CD14-positive monocyte (primary cell): ENCODE measurements at regions not wholly inside any gene's neighbourhood (a gene's known extent, or its start where the extent isn't known, plus 50 kb on each side); places are given as distances from the start of the nearest gene placed in this dataset.

ENCODE experiments used
- DNase-seq, 3 donors: peaks; one replicate each; pipeline ENCODE4 v3.0.0-alpha.2; 2011 to 2022
- H2AFZ ChIP-seq: 2 replicates; pipeline ENCODE4 v1.6.0; 2012; ENCODE audit warnings: mild to moderate bottlenecking, low read depth, low read length, inconsistent platforms; ENCODE audit not compliant: insufficient read depth, poor library complexity, severe bottlenecking
- H3K27ac ChIP-seq, 2 donors: 1 replicate in 1 of 2; 2 replicates in 1 of 2; pipeline ENCODE4 v1.5.1; 2012 to 2013; ENCODE audit warnings: low read length in 2 of 2, control low read depth in 1 of 2, inconsistent platforms in 1 of 2, low read depth in 1 of 2, mild to moderate bottlenecking in 1 of 2
- H3K27me3 ChIP-seq, 2 donors: one replicate each; pipeline versions ENCODE4 v1.6.0 to v1.6.1; 2011 to 2013; ENCODE audit warnings: low read length in 2 of 2; ENCODE audit not compliant: control insufficient read depth in 2 of 2, insufficient read depth in 2 of 2
- H3K36me3 ChIP-seq, 2 donors: replicated peaks in 1 of 2; 1 replicate in 1 of 2; 2 replicates in 1 of 2; pipeline versions ENCODE4 v1.5.1 to v1.6.1; 2012 to 2013; ENCODE audit warnings: low read length in 2 of 2, control low read depth in 1 of 2, inconsistent platforms in 1 of 2, mild to moderate bottlenecking in 1 of 2; ENCODE audit not compliant: insufficient read depth in 2 of 2, control insufficient read depth in 1 of 2
- H3K4me1 ChIP-seq, 2 donors: 1 replicate in 1 of 2; 2 replicates in 1 of 2; pipeline versions ENCODE4 v1.5.1 to v1.6.1; 2012 to 2013; ENCODE audit warnings: low read length in 2 of 2, control low read depth in 1 of 2, inconsistent platforms in 1 of 2, mild to moderate bottlenecking in 1 of 2, moderate library complexity in 1 of 2; ENCODE audit not compliant: insufficient read depth in 2 of 2, control insufficient read depth in 1 of 2
- H3K4me2 ChIP-seq: replicated peaks from 2 replicates; pipeline ENCODE3; 2012; ENCODE audit warnings: low read length, moderate library complexity, mild to moderate bottlenecking; ENCODE audit not compliant: poor library complexity, severe bottlenecking; ENCODE audit errors: extremely low read depth
- H3K4me3 ChIP-seq, 3 experiments: fragments of 200-600 bp in 1 of 3; sonication (generic) in 1 of 3; replicated peaks in 1 of 3; 1 replicate in 2 of 3; 2 replicates in 1 of 3; pipeline ENCODE4 v1.5.1; 2011 to 2013; ENCODE audit warnings: low read length in 3 of 3, mild to moderate bottlenecking in 3 of 3, control low read depth in 2 of 3, low read depth in 2 of 3, inconsistent platforms in 1 of 3, moderate library complexity in 1 of 3
- H3K79me2 ChIP-seq: 2 replicates; pipeline ENCODE4 v1.6.0; 2012; ENCODE audit warnings: mild to moderate bottlenecking, control low read depth, inconsistent platforms, low read length, moderate library complexity; ENCODE audit not compliant: insufficient read depth
- H3K9ac ChIP-seq: 2 replicates; pipeline ENCODE4 v1.6.0; 2017; ENCODE audit warnings: low read length, mild to moderate bottlenecking; ENCODE audit not compliant: insufficient read depth, poor library complexity, severe bottlenecking
- H3K9me3 ChIP-seq, 2 donors: replicated peaks in 1 of 2; 1 replicate in 1 of 2; 2 replicates in 1 of 2; pipeline versions ENCODE4 v1.5.1 to v1.6.1; 2012 to 2013; ENCODE audit warnings: low read length in 2 of 2, control low read depth in 1 of 2; ENCODE audit not compliant: control insufficient read depth in 1 of 2, insufficient read depth in 1 of 2
- H4K20me1 ChIP-seq: 2 replicates; pipeline ENCODE4 v1.6.0; 2012; ENCODE audit warnings: mild to moderate bottlenecking, low read length, control low read depth, moderate library complexity; ENCODE audit not compliant: insufficient read depth
- H3K27ac Mint-ChIP-seq, 7 donors: one replicate each; pipeline ENCODE4 v1.8.0; 2020; ENCODE audit warnings: mild to moderate bottlenecking in 7 of 7, mixed read lengths in 7 of 7, moderate library complexity in 6 of 7, inconsistent platforms in 2 of 7
- H3K27me3 Mint-ChIP-seq, 3 donors: one replicate each; pipeline ENCODE4 v1.8.0; 2021 to 2022; ENCODE audit warnings: low read depth in 3 of 3, mild to moderate bottlenecking in 3 of 3, mixed read lengths in 3 of 3, moderate library complexity in 3 of 3, inconsistent platforms in 1 of 3
- H3K36me3 Mint-ChIP-seq, 2 donors: one replicate each; pipeline ENCODE4 v1.8.0; 2020; ENCODE audit warnings: mixed read lengths in 2 of 2, inconsistent platforms in 1 of 2, mild to moderate bottlenecking in 1 of 2
- H3K4me1 Mint-ChIP-seq: one replicate; pipeline ENCODE4 v1.8.0; 2020; ENCODE audit warnings: mild to moderate bottlenecking, mixed read lengths
- H3K4me3 Mint-ChIP-seq, 2 donors: one replicate each; pipeline ENCODE4 v1.8.0; 2020; ENCODE audit warnings: mild to moderate bottlenecking in 2 of 2, mixed read lengths in 2 of 2, moderate library complexity in 1 of 2
- H3K9me3 Mint-ChIP-seq, 7 donors: one replicate each; pipeline ENCODE4 v1.8.0; 2020 to 2022; ENCODE audit warnings: mixed read lengths in 7 of 7, mild to moderate bottlenecking in 6 of 7, moderate library complexity in 6 of 7, inconsistent platforms in 2 of 7
- WGBS: methylation state at CpG from one replicate; pipeline ENCODE4 v1.1.5; 2013; ENCODE audit warnings: missing lambda C conversion rate; ENCODE audit not compliant: insufficient coverage; 5-methylcytosine and 5-hydroxymethylcytosine counted together
- intact Hi-C, 2 donors: fragments of 100-400 bp; cut with micrococcal nuclease; formaldehyde crosslinking; loops; one replicate each; pipeline versions ENCODE4 v1.15.0 to v1.15.1; 2023
- TF ChIP-seq, protein P1 (sequence below): fragments of 200-600 bp; IDR thresholded peaks from one replicate; pipeline ENCODE4 v1.8.0; 2022; ENCODE audit warnings: antibody characterized with exemption, mild to moderate bottlenecking

DNA sequence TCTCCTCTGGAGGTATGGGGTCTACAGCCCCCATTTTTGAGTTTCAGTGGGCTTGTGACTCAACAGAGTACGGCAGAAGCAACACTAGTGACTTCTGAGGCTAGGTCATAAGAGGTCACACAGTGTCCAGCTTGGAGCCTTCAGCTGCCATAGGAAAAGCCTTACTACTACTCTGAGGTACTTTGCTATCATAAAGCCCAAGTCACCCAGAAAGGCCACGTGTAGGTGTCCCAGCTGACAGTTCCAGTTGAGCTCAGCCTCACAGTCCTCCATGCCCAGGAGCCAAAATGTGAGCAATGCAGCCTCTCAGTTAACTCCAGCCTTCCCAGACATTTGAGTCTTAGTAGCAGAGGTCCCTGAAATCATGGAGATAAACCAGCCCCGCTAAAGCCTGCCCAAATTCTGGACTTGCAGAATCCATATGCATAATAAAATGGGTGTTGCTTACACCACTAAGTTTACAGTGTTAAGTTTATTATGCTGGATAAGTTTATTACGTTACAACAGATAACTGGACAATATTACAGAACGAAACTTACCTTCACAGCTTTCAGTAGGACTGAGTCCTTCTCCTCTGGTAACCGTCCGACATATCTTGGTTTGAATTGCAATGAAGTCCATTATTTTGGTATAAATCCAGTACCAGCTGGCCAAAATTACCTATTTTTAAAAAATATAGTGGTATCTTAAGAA is 181.1 kb downstream of the AVL9 start:
- no peak overlapping the region for H2AFZ ChIP-seq
- peaks cover 0 to 2% (median 0%) of the 10 kb centered on the region in 7 donors for H3K9me3 Mint-ChIP-seq

DNA sequence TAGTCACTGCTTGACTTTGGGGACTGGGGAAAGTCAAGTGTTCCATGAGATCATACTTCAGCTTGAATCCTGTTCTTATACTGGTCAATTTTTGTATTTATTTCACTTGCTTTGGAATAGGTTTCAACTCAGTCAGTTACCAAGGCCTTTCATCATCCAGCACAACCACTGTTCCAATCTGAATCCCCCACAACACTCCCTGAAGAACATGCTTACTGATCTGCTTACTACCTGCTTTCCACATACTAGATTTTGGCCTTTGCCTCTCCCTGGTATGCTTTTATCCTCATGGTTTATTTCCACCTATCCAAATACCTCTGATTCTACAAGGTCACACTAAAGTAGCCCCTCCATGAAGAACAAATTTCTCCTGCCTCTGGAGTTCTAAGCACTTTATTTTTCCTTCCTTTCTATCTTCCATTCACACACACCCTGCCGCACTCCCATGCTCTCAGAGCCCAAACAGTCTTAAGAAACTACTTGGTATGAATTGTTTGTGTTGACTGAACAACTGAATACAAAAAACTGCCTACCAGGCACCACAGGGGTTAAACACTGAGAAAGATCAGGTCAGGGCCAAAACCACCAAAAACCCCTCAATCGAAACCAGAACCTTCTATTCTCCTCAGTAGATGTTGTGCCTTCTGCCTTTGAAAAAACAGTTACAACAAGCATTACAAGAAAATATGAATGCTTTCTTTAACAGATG is 178.1 kb downstream of the AVL9 start:
- H3K9me3 Mint-ChIP-seq, result peaks cover 0 to 3% (median 0%) of the 10 kb centered on the region in 7 donors
- Histone ChIP-seq H3K27ac (no peak overlapping the region), H3K79me2 (no peaks in the 10 kb centered on the region), H4K20me1 (no peaks in the 10 kb centered on the region), H3K4me3 (no peak overlapping the region), H3K9ac (no peak overlapping the region), H3K27me3 (no peaks in the 10 kb centered on the region), H3K9me3 (no peaks in the 10 kb centered on the region), H3K4me2 (no peak overlapping the region), H3K4me1 (no peaks in the 10 kb centered on the region), H2AFZ (no peak overlapping the region), H3K36me3 (no peaks in the 10 kb centered on the region)
- intact Hi-C loops, result no loop called here
- H3K27ac Mint-ChIP-seq, result no peak overlapping the region
- no peaks in the 10 kb centered on the region for H3K36me3 Mint-ChIP-seq
- DNase-seq, result no peak
- H3K4me1 Mint-ChIP-seq, result no peaks in the 10 kb centered on the region
- TF ChIP-seq, protein P1, sequence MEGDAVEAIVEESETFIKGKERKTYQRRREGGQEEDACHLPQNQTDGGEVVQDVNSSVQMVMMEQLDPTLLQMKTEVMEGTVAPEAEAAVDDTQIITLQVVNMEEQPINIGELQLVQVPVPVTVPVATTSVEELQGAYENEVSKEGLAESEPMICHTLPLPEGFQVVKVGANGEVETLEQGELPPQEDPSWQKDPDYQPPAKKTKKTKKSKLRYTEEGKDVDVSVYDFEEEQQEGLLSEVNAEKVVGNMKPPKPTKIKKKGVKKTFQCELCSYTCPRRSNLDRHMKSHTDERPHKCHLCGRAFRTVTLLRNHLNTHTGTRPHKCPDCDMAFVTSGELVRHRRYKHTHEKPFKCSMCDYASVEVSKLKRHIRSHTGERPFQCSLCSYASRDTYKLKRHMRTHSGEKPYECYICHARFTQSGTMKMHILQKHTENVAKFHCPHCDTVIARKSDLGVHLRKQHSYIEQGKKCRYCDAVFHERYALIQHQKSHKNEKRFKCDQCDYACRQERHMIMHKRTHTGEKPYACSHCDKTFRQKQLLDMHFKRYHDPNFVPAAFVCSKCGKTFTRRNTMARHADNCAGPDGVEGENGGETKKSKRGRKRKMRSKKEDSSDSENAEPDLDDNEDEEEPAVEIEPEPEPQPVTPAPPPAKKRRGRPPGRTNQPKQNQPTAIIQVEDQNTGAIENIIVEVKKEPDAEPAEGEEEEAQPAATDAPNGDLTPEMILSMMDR, result no peak
- H3K4me3 Mint-ChIP-seq, result no peak overlapping the region
- WGBS, result 100% methylated on average over 1 of the region's 2 CpGs
- no peaks in the 10 kb centered on the region for H3K27me3 Mint-ChIP-seq

More for the DNA sequence above, 181.1 kb downstream of the AVL9 start:
- TF ChIP-seq, protein P1, result no peak
- Histone ChIP-seq H3K79me2 (no peaks in the 10 kb centered on the region), H3K27me3 (no peaks in the 10 kb centered on the region), H3K4me1 (no peaks in the 10 kb centered on the region), H4K20me1 (no peaks in the 10 kb centered on the region), H3K9me3 (no peaks in the 10 kb centered on the region), H3K27ac (no peak overlapping the region), H3K4me3 (no peak overlapping the region), H3K9ac (no peak overlapping the region), H3K36me3 (no peaks in the 10 kb centered on the region), H3K4me2 (no peak overlapping the region)
- no peaks in the 10 kb centered on the region for H3K27me3 Mint-ChIP-seq
- no peak overlapping the region for H3K4me3 Mint-ChIP-seq
- H3K36me3 Mint-ChIP-seq, result no peaks in the 10 kb centered on the region
- 88% methylated on average over 2 of the region's 7 CpGs for WGBS
- H3K4me1 Mint-ChIP-seq, result no peaks in the 10 kb centered on the region
- H3K27ac Mint-ChIP-seq, result no peak overlapping the region
- DNase-seq, result no peak
- intact Hi-C loops, result no loop called here
